GM12878 (cell line): ENCODE measurements at regions not wholly inside any gene's neighbourhood (a gene's known extent, or its start where the extent isn't known, plus 50 kb on each side); places are given as distances from the start of the nearest gene placed in this dataset.

Experiments
- ATAC-seq: fragments of 200-7000 bp; cut with Tn5 transposase; 3 replicates; pipeline ENCODE4 v1.9.1; 2020; ENCODE audit warnings: mild to moderate bottlenecking, moderate library complexity
- BruUV-seq: library from RNA; stranded (reverse); fragments of 400-500 nt; replicated peaks from 2 replicates; lab custom pipeline; 2021; lab: Mats Ljungman, UMichigan
- CTCF ChIA-PET: fragments of 300-600 bp; sonication (Branson Sonifier 250); formaldehyde crosslinking; extraction: SDS; loops from one replicate; lab custom pipeline; 2021; ENCODE audit warnings: inconsistent platforms; lab: Yijun Ruan, JAX
- POLR2A ChIA-PET: fragments of 350-600 bp; formaldehyde crosslinking; extraction: SDS; loops from one replicate; lab custom pipeline; 2021; ENCODE audit warnings: inconsistent platforms; lab: Charles Lee
- RAD21 ChIA-PET: fragments of 300-600 bp; sonication (Branson Sonifier 250); formaldehyde crosslinking; loops from one replicate; lab custom pipeline; 2023; ENCODE audit warnings: antibody characterized with exemption; ENCODE audit not compliant: unreplicated experiment; lab: Charles Lee
- SMC1A ChIA-PET: fragments of 300-600 bp; sonication (Branson Sonifier 250); formaldehyde crosslinking; loops from one replicate; lab custom pipeline; 2023; ENCODE audit not compliant: unreplicated experiment, uncharacterized antibody; lab: Charles Lee
- DNase-seq: peaks from one replicate; pipeline ENCODE4 v3.0.0-alpha.2; 2011; ENCODE audit warnings: low read depth, low spot score
- FAIRE-seq: peaks from 3 replicates; lab custom pipeline; 2011; peaks lifted over from hg19 to GRCh38; lab: Jason Lieb, UNC
- H2AFZ ChIP-seq: 2 replicates; pipeline ENCODE4 v1.6.0; 2011; ENCODE audit warnings: low read depth, low read length, control low read depth; ENCODE audit not compliant: control insufficient read depth
- H3K27ac ChIP-seq: 2 replicates; pipeline ENCODE4 v1.5.1; 2011; ENCODE audit warnings: control low read depth; ENCODE audit not compliant: control insufficient read depth, insufficient read depth
- H3K27me3 ChIP-seq, 2 experiments: replicated peaks in 1 of 2; 2 replicates each; pipeline versions ENCODE4 v1.6.0 to v1.6.1; 2011; ENCODE audit warnings: low read length in 1 of 2; ENCODE audit not compliant: control insufficient read depth in 2 of 2, insufficient read depth in 2 of 2
- H3K36me3 ChIP-seq, 2 experiments: 2 replicates each; pipeline ENCODE4 v1.5.1; 2011; ENCODE audit warnings: low read length in 1 of 2; ENCODE audit not compliant: control insufficient read depth in 2 of 2, insufficient read depth in 2 of 2
- H3K4me1 ChIP-seq: 2 replicates; pipeline ENCODE4 v1.6.1; 2011; ENCODE audit warnings: mild to moderate bottlenecking, low read length, moderate library complexity, mixed read lengths; ENCODE audit not compliant: control insufficient read depth, insufficient read depth
- H3K4me2 ChIP-seq: 2 replicates; pipeline ENCODE4 v1.6.0; 2011; ENCODE audit warnings: control low read depth; ENCODE audit not compliant: control insufficient read depth, insufficient read depth
- H3K4me3 ChIP-seq: fragments of 200-600 bp; sonication (generic); 2 replicates; pipeline ENCODE4 v1.5.1; 2016
- H3K79me2 ChIP-seq: 2 replicates; pipeline ENCODE4 v1.6.0; 2011; ENCODE audit warnings: low read length; ENCODE audit not compliant: control insufficient read depth, insufficient read depth
- H3K9ac ChIP-seq: 2 replicates; pipeline ENCODE4 v1.8.0; 2011; ENCODE audit warnings: low read length, control low read depth, mixed read lengths; ENCODE audit not compliant: control insufficient read depth, insufficient read depth
- H3K9me3 ChIP-seq: replicated peaks from 3 replicates; pipeline ENCODE4 v1.5.1; 2011; ENCODE audit warnings: mild to moderate bottlenecking, low read length; ENCODE audit not compliant: control insufficient read depth, insufficient read depth
- H4K20me1 ChIP-seq: 2 replicates; pipeline ENCODE4 v1.6.0; 2011; ENCODE audit not compliant: control insufficient read depth, insufficient read depth
- ATF7 ChIP-seq: fragments of 450-650 bp; IDR thresholded peaks from 2 replicates; pipeline ENCODE4 v1.6.1; 2016; ENCODE audit warnings: low read depth, mild to moderate bottlenecking
- EED ChIP-seq: sonication (generic); IDR thresholded peaks from 2 replicates; pipeline ENCODE4 v1.6.1; 2016; ENCODE audit warnings: antibody characterized with exemption, low read depth
- EZH2 ChIP-seq: IDR thresholded peaks from 2 replicates; pipeline ENCODE4 v1.6.1; 2012; ENCODE audit warnings: low read depth, mild to moderate bottlenecking, control low read depth, inconsistent platforms, low read length, borderline replicate concordance; ENCODE audit not compliant: control insufficient read depth
- FOXM1 ChIP-seq: IDR thresholded peaks from 2 replicates; pipeline ENCODE4 v1.6.1; 2012; ENCODE audit warnings: low read depth, mild to moderate bottlenecking, inconsistent platforms, low read length, moderate library complexity
- IKZF1 ChIP-seq: fragments of 450-650 bp; conservative IDR thresholded peaks from 2 replicates; pipeline ENCODE4 v1.6.1; 2017; ENCODE audit warnings: antibody characterized with exemption, mild to moderate bottlenecking
- IKZF2 ChIP-seq, 2 experiments: fragments of 450-650 bp; IDR thresholded peaks; 2 replicates each; pipeline ENCODE4 v1.6.1; 2017; ENCODE audit warnings: mild to moderate bottlenecking in 2 of 2, moderate library complexity in 2 of 2
- JUNB ChIP-seq: IDR thresholded peaks from 2 replicates; pipeline ENCODE4 v1.6.1; 2016; ENCODE audit warnings: antibody characterized with exemption, mild to moderate bottlenecking
- MTA3 ChIP-seq: IDR thresholded peaks from 2 replicates; pipeline ENCODE4 v1.6.1; 2012; ENCODE audit warnings: low read length, inconsistent platforms, borderline replicate concordance
- RUNX3 ChIP-seq: IDR thresholded peaks from 2 replicates; pipeline ENCODE4 v1.6.1; 2012; ENCODE audit warnings: low read length, inconsistent platforms
- SPI1 ChIP-seq: IDR thresholded peaks from 2 replicates; pipeline ENCODE4 v1.6.1; 2011; ENCODE audit warnings: low read depth, mild to moderate bottlenecking, low read length, moderate library complexity, borderline replicate concordance; ENCODE audit not compliant: insufficient read depth
- ZSCAN29 ChIP-seq: fragments of 450-650 bp; IDR thresholded peaks from 2 replicates; pipeline ENCODE4 v1.6.1; 2017; ENCODE audit warnings: mild to moderate bottlenecking, moderate library complexity
- WGBS: methylation state at CpG from one replicate; pipeline ENCODE4 v1.1.6; 2016; ENCODE audit warnings: low lambda C conversion rate; ENCODE audit not compliant: insufficient replicate concordance, insufficient coverage; ENCODE audit errors: missing lambda C conversion rate; 5-methylcytosine and 5-hydroxymethylcytosine counted together
- in situ Hi-C: fragments of 300-500 bp; cut with MboI; formaldehyde crosslinking; loops from 9 replicates; pipeline ENCODE4 v1.14.3; 2018; ENCODE audit warnings: mixed read lengths
- intact Hi-C: fragments of 100-400 bp; cut with micrococcal nuclease; formaldehyde crosslinking; loops from one replicate; pipeline ENCODE4 v1.14.2; 2022; ENCODE audit not compliant: unreplicated experiment
- TF ChIP-seq, protein P1 (sequence below): IDR thresholded peaks from 2 replicates; pipeline ENCODE4 v1.6.1; 2011; ENCODE audit warnings: mild to moderate bottlenecking, low read depth, low read length, moderate library complexity; ENCODE audit not compliant: insufficient replicate concordance
- TF ChIP-seq, protein P2 (sequence below): IDR thresholded peaks from 2 replicates; pipeline ENCODE4 v1.6.1; 2012; ENCODE audit warnings: improper control_type of control experiment, low read depth, low read length; ENCODE audit not compliant: insufficient replicate concordance
- TF ChIP-seq, protein P3 (sequence below): IDR thresholded peaks from 2 replicates; pipeline ENCODE4 v1.6.1; 2012; ENCODE audit warnings: low read depth, low read length, improper control_type of control experiment
- TF ChIP-seq, protein P4 (sequence below): fragments of 450-650 bp; IDR thresholded peaks from 2 replicates; pipeline ENCODE4 v1.6.1; 2017; ENCODE audit warnings: mild to moderate bottlenecking

DNA sequence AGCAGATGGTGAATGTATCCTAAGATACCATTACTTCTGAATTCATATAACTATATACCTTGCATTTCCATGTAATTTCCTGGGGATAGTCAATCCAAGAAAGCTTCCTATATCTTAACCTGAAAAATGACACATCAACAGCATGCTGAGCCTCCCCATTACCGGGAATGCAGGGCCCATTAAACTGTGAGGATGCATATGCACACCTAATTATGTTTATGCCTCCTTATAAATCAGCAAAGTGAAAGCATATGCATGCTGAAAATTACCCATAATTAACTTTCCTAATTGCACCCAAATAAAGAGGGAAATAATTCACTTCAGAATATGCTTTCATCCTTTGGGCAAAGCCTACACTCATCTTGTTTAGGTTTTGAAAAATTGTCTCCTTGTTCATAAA, 663.0 kb downstream of the KCNA4 start:
- Histone ChIP-seq H3K4me1 (no peaks in the 10 kb centered on the region), H3K4me2 (no peak overlapping the region), H3K36me3 (no peaks in the 10 kb centered on the region), H3K9me3 (no peaks in the 10 kb centered on the region), H3K27ac (no peak overlapping the region), H3K4me3 (no peak overlapping the region), H3K9ac (no peak overlapping the region), H3K79me2 (no peaks in the 10 kb centered on the region), H2AFZ (no peak overlapping the region), H3K27me3 (no peaks in the 10 kb centered on the region), H4K20me1 (no peaks in the 10 kb centered on the region)
- in situ Hi-C loops (no loop called here), intact Hi-C loops (no loop called here)
- ATAC-seq = no peak
- ChIA-PET SMC1A (no interaction called here), RAD21 (no interaction called here), CTCF (no interaction called here), POLR2A (no interaction called here)
- FAIRE-seq = no peak
- 0% methylated on average over 1 of the region's 1 CpG for WGBS
- DNase-seq = no peak
- BruUV-seq = no TSS peak
- TF ChIP-seq IKZF2 (IDR thresholded peaks at IDR 0.05) (no peak), MTA3 (no peak), JUNB (no peak), FOXM1 (no peak), IKZF1 (no peak), SPI1 (no peak), RUNX3 (no peak), EZH2 (no peak), ATF7 (no peak), EED (no peak), ZSCAN29 (no peak)
- TF ChIP-seq, protein P1, sequence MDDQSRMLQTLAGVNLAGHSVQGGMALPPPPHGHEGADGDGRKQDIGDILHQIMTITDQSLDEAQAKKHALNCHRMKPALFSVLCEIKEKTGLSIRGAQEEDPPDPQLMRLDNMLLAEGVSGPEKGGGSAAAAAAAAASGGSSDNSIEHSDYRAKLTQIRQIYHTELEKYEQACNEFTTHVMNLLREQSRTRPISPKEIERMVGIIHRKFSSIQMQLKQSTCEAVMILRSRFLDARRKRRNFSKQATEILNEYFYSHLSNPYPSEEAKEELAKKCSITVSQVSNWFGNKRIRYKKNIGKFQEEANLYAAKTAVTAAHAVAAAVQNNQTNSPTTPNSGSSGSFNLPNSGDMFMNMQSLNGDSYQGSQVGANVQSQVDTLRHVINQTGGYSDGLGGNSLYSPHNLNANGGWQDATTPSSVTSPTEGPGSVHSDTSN = no peak
- TF ChIP-seq, protein P2, sequence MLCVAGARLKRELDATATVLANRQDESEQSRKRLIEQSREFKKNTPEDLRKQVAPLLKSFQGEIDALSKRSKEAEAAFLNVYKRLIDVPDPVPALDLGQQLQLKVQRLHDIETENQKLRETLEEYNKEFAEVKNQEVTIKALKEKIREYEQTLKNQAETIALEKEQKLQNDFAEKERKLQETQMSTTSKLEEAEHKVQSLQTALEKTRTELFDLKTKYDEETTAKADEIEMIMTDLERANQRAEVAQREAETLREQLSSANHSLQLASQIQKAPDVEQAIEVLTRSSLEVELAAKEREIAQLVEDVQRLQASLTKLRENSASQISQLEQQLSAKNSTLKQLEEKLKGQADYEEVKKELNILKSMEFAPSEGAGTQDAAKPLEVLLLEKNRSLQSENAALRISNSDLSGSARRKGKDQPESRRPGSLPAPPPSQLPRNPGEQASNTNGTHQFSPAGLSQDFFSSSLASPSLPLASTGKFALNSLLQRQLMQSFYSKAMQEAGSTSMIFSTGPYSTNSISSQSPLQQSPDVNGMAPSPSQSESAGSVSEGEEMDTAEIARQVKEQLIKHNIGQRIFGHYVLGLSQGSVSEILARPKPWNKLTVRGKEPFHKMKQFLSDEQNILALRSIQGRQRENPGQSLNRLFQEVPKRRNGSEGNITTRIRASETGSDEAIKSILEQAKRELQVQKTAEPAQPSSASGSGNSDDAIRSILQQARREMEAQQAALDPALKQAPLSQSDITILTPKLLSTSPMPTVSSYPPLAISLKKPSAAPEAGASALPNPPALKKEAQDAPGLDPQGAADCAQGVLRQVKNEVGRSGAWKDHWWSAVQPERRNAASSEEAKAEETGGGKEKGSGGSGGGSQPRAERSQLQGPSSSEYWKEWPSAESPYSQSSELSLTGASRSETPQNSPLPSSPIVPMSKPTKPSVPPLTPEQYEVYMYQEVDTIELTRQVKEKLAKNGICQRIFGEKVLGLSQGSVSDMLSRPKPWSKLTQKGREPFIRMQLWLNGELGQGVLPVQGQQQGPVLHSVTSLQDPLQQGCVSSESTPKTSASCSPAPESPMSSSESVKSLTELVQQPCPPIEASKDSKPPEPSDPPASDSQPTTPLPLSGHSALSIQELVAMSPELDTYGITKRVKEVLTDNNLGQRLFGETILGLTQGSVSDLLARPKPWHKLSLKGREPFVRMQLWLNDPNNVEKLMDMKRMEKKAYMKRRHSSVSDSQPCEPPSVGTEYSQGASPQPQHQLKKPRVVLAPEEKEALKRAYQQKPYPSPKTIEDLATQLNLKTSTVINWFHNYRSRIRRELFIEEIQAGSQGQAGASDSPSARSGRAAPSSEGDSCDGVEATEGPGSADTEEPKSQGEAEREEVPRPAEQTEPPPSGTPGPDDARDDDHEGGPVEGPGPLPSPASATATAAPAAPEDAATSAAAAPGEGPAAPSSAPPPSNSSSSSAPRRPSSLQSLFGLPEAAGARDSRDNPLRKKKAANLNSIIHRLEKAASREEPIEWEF = no peak
- TF ChIP-seq, protein P3, sequence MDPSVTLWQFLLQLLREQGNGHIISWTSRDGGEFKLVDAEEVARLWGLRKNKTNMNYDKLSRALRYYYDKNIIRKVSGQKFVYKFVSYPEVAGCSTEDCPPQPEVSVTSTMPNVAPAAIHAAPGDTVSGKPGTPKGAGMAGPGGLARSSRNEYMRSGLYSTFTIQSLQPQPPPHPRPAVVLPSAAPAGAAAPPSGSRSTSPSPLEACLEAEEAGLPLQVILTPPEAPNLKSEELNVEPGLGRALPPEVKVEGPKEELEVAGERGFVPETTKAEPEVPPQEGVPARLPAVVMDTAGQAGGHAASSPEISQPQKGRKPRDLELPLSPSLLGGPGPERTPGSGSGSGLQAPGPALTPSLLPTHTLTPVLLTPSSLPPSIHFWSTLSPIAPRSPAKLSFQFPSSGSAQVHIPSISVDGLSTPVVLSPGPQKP = no peak
- TF ChIP-seq, protein P4, sequence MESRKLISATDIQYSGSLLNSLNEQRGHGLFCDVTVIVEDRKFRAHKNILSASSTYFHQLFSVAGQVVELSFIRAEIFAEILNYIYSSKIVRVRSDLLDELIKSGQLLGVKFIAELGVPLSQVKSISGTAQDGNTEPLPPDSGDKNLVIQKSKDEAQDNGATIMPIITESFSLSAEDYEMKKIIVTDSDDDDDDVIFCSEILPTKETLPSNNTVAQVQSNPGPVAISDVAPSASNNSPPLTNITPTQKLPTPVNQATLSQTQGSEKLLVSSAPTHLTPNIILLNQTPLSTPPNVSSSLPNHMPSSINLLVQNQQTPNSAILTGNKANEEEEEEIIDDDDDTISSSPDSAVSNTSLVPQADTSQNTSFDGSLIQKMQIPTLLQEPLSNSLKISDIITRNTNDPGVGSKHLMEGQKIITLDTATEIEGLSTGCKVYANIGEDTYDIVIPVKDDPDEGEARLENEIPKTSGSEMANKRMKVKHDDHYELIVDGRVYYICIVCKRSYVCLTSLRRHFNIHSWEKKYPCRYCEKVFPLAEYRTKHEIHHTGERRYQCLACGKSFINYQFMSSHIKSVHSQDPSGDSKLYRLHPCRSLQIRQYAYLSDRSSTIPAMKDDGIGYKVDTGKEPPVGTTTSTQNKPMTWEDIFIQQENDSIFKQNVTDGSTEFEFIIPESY = no peak
